ENCODE measurements at regions not wholly inside any gene's neighbourhood (a gene's known extent, or its start where the extent isn't known, plus 50 kb on each side); places are given as distances from the start of the nearest gene placed in this dataset.

DNA sequence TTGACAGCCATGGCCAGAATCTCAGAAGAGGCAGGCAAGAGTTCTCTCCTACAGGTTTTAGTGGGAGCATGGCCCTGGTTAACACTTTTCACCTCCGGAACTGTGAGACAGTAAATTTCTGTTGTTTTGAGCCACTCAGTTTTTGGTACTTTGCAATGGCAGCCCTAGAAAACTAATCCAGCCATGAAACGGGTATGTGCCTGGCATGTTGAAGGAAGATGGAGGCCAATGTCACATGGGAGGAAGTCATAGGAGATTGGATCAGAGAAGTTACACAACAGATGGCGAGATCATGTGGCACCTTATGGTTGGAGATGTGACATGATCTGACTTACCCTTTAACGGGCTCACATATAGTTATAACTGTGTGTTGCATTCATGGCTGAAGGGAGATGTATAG, 63.2 kb upstream of the EED start:
- TF ChIP-seq POLR2AphosphoS5 (IDR thresholded peaks at IDR 0.05; ENCODE audit: low read depth, low read length) (no peak), TAF1 (IDR thresholded peaks at IDR 0.05; ENCODE audit: low read depth, low read length) (no peak), PAX5 (IDR thresholded peaks at IDR 0.05; ENCODE audit: insufficient read depth, low read length, severe bottlenecking) (no peak), POLR2A (IDR thresholded peaks at IDR 0.05; ENCODE audit: low read depth, low read length) (no peak), POU2F2 (IDR thresholded peaks at IDR 0.05; ENCODE audit: low read depth, low read length) (no peak), SPI1 (IDR thresholded peaks at IDR 0.05; ENCODE audit: low read depth, low read length) (no peak)

DNA sequence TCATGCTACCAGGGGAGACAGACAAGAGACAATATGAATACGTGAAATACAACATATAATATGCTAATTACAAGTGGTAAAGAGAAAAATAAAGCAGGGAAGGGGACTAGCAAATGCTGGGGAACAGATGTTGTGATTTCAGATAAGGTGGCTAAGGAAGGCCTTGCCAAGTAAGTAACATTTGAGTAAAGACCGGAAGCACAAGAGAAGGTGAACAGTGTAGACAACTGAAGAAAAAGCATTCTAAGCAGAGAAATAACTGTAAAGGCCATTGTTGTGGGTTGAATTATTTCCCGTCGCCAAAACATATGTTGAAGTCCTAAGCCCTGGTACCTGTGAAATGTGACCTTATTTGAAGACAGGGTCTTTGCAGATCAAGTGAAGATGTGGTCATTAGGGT, 63.7 kb upstream of the EED start:
- TF ChIP-seq POU2F2 (IDR thresholded peaks at IDR 0.05; ENCODE audit: low read depth, low read length) (no peak), TAF1 (IDR thresholded peaks at IDR 0.05; ENCODE audit: low read depth, low read length) (no peak), PAX5 (IDR thresholded peaks at IDR 0.05; ENCODE audit: insufficient read depth, low read length, severe bottlenecking) (no peak), SPI1 (IDR thresholded peaks at IDR 0.05; ENCODE audit: low read depth, low read length) (no peak), POLR2A (IDR thresholded peaks at IDR 0.05; ENCODE audit: low read depth, low read length) (no peak), POLR2AphosphoS5 (IDR thresholded peaks at IDR 0.05; ENCODE audit: low read depth, low read length) (no peak)
- DNase-seq (ENCODE audit: insufficient read length, low spot score) (no peak), FAIRE-seq (no peak)

More for the DNA sequence above, 63.2 kb upstream of the EED start:
- FAIRE-seq: no peak
- no peak for DNase-seq (ENCODE audit: insufficient read length, low spot score)

DNA sequence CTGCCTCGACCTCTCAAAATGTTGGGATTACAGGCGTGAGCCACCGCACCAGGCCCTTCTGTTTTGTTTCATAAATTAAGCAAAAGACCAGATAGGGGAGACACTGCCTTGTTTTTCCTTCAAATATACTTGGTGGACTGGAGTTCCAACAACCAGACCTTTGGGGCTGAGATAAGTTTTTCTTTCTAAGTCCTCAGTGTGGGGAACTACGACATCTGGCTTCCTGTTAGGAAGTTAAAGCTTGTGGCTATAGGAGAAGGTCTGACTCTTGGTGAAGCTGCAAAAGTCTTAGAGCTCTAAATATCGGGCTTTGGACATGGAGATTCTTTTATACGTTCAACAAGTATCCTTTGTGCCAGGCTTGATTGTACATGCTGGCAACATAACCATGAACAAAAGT, 64.1 kb upstream of the EED start:
- TF ChIP-seq PAX5 (IDR thresholded peaks at IDR 0.05; ENCODE audit: insufficient read depth, low read length, severe bottlenecking) (no peak), TAF1 (IDR thresholded peaks at IDR 0.05; ENCODE audit: low read depth, low read length) (no peak), SPI1 (IDR thresholded peaks at IDR 0.05; ENCODE audit: low read depth, low read length) (no peak), POLR2AphosphoS5 (IDR thresholded peaks at IDR 0.05; ENCODE audit: low read depth, low read length) (no peak), POLR2A (IDR thresholded peaks at IDR 0.05; ENCODE audit: low read depth, low read length) (no peak), POU2F2 (IDR thresholded peaks at IDR 0.05; ENCODE audit: low read depth, low read length) (no peak)
- no peak for FAIRE-seq
- no peak for DNase-seq (ENCODE audit: insufficient read length, low spot score)

DNA sequence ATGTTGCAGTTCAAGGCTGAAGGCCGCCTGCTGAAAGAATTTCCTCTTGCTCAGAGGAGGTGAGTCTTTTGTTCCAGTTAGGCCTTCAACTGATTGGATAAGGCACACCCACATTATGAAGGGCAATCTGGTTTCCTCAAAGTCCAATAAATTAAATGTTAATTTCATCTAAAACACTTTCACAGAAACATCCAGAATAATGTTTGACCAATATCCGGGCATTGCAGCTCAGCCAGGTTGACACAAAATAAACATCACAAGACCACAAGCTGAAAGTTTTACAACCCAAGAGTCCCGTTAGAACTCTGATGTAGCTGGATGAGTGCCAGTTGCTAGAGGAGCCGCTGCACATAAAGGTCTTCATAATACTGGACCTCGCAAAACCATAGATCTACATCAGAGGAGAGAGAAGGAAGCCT, 64.9 kb upstream of the EED start:
- DNase-seq (ENCODE audit: insufficient read length, low spot score): no peak
- TF ChIP-seq SPI1 (IDR thresholded peaks at IDR 0.05; ENCODE audit: low read depth, low read length) (no peak), POLR2AphosphoS5 (IDR thresholded peaks at IDR 0.05; ENCODE audit: low read depth, low read length) (no peak), POLR2A (IDR thresholded peaks at IDR 0.05; ENCODE audit: low read depth, low read length) (no peak), POU2F2 (IDR thresholded peaks at IDR 0.05; ENCODE audit: low read depth, low read length) (no peak), TAF1 (IDR thresholded peaks at IDR 0.05; ENCODE audit: low read depth, low read length) (no peak), PAX5 (IDR thresholded peaks at IDR 0.05; ENCODE audit: insufficient read depth, low read length, severe bottlenecking) (no peak)
- no peak for FAIRE-seq

DNA sequence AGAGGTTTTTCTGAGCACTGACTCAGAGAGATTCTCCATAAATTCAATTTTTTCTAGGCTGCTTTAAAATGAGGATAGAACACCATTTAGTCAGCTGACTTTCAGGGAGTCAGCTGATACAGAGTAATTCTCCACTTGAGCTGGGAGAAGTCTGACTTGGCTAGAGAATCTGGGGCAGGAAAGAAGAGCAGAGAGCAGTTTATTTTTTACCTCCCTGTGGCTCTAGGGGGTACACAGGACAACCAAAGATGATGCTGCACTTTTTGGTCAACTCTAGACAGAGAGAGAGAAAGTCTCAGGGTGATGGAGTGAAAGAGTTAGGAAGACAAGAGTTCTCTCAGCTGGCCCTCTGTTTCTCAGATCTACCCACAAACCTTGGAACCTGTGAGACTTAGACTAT, 67.3 kb upstream of the EED start:
- TF ChIP-seq POLR2A (IDR thresholded peaks at IDR 0.05; ENCODE audit: low read depth, low read length) (no peak), POLR2AphosphoS5 (IDR thresholded peaks at IDR 0.05; ENCODE audit: low read depth, low read length) (no peak), TAF1 (IDR thresholded peaks at IDR 0.05; ENCODE audit: low read depth, low read length) (no peak), POU2F2 (IDR thresholded peaks at IDR 0.05; ENCODE audit: low read depth, low read length) (no peak), PAX5 (IDR thresholded peaks at IDR 0.05; ENCODE audit: insufficient read depth, low read length, severe bottlenecking) (no peak), SPI1 (IDR thresholded peaks at IDR 0.05; ENCODE audit: low read depth, low read length) (no peak)
- DNase-seq (ENCODE audit: insufficient read length, low spot score) (no peak), FAIRE-seq (no peak)

DNA sequence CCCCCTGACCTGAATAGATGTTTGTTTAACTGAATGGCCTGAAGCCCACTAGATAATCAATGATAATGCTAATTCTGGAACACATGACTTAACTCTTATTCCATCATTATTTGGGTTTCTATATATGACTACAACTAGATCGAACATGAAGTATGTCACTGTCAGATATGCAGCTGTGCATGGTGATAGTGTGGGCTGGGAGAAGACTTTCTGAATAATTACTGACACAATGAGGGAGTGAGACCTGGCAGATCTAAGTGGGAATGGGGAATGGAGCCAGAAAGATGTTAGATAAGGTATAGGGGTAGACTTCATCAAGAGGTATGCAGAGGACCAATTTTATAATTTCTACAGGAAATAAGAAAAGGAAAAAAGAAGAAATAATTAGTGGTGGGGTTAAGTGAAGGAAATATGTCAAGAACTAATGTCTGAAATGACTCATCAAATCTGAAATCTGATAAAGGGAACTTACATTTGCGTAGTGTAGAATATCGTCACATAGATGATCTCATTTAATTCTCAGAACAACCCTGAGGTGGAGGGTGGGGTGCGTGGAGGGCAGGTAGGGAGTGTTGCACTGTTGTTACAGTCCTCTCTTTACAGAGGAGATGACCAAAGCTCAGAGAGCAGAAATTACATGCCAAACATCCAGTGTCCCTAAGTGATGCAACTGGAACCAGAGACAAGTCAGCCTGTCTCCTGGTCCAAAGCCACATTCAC, 68.2 kb upstream of the EED start:
- no peak for DNase-seq (ENCODE audit: insufficient read length, low spot score)
- no peak for FAIRE-seq
- no peak for TF ChIP-seq TAF1 (IDR thresholded peaks at IDR 0.05; ENCODE audit: low read depth, low read length)
- no peak for TF ChIP-seq PAX5 (IDR thresholded peaks at IDR 0.05; ENCODE audit: insufficient read depth, low read length, severe bottlenecking)
- TF ChIP-seq POLR2AphosphoS5 (IDR thresholded peaks at IDR 0.05; ENCODE audit: low read depth, low read length): no peak
- no peak for TF ChIP-seq SPI1 (IDR thresholded peaks at IDR 0.05; ENCODE audit: low read depth, low read length)
- TF ChIP-seq POU2F2 (IDR thresholded peaks at IDR 0.05; ENCODE audit: low read depth, low read length): no peak
- no peak for TF ChIP-seq POLR2A (IDR thresholded peaks at IDR 0.05; ENCODE audit: low read depth, low read length)

DNA sequence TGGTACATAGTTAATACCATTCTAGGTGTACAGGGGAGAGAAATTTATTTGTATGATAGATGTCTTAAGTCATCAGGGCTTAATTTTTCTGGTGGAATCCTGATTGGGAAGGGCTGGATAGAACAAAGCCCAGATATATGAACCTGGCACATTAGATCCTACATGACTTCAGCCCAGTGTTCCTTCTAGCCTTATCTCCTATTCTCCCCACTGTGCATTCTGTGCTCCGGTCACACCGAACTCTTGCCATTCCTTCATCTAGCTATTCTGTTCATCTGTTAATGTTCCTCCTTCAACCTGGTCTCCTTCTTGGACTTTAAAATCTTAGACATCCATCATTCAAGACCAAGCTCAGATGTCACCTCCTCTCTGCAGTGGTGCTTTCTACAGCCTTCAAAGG, 68.9 kb upstream of the EED start:
- no peak for TF ChIP-seq POLR2A (IDR thresholded peaks at IDR 0.05; ENCODE audit: low read depth, low read length)
- DNase-seq (ENCODE audit: insufficient read length, low spot score) (no peak), FAIRE-seq (no peak)

DNA sequence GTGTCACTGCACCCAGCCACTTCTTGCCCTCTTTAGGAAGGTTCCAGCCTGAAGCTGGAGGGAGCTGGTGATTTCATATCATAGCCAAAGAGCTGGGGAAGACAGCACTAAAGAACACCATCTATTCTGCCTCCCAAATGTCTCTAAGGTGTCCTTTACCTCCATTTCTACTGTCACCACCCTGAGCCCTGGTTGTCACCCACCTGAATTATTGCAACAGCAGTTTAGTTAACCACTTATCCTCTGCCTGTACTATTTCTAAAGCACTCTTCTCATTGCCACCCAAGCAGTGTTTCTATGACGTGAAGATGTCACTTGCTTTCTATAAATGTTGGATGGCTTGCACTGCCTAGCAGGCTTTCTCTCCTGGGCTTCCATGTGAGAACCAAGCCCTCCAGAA, 69.4 kb upstream of the EED start:
- TF ChIP-seq TAF1 (IDR thresholded peaks at IDR 0.05; ENCODE audit: low read depth, low read length) (no peak), PAX5 (IDR thresholded peaks at IDR 0.05; ENCODE audit: insufficient read depth, low read length, severe bottlenecking) (no peak), POLR2AphosphoS5 (IDR thresholded peaks at IDR 0.05; ENCODE audit: low read depth, low read length) (no peak), POU2F2 (IDR thresholded peaks at IDR 0.05; ENCODE audit: low read depth, low read length) (no peak), POLR2A (IDR thresholded peaks at IDR 0.05; ENCODE audit: low read depth, low read length) (no peak), SPI1 (IDR thresholded peaks at IDR 0.05; ENCODE audit: low read depth, low read length) (no peak)
- DNase-seq (ENCODE audit: insufficient read length, low spot score) (no peak), FAIRE-seq (no peak)

DNA sequence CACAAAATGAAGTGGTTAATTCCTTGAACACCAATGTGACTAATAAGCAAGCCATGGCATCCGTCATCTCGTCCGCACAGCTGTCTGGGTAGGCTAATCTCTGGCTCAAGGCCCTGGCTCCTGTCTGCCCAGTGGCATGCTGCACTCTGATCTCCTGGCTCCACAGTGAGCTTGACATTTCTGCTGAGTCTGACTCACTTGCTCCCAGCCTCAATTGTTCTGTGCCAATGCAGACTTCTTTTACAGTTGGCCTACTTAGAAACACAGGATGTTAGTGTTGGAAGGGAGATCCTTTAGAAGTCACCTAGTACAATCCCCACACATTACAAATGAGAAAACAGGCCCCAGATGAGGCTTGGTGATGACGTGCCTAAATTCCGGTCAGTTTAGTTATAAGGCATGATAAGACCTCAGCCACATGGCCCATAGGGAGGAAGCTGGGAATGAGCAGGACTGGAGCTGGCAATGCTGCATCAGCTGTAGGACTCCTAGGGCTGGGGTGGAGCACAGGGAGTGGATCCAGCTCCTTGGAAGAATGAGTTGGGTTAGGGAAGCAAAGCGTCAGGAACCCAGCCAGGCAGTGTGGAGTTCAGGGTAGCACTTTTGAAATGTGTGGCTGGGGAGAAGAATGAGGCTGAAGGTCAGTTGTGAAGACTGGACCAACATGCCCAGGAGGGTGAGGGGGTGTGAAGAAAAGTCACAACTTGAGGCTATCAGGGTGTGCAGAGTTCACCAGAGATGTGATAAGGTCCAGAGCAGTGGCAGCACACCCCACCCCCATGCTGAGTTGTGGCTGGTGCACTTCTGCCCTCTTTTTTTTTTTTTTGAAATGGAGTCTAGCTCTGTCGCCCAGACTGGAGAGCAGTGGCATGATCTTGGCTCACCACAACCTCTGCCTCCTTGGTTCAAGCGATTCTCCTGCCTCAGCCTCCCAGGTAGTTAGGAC, 70.2 kb upstream of the EED start:
- DNase-seq (ENCODE audit: insufficient read length, low spot score) (no peak), FAIRE-seq (no peak)
- no peak for TF ChIP-seq SPI1 (IDR thresholded peaks at IDR 0.05; ENCODE audit: low read depth, low read length)
- no peak for TF ChIP-seq POLR2AphosphoS5 (IDR thresholded peaks at IDR 0.05; ENCODE audit: low read depth, low read length)
- no peak for TF ChIP-seq TAF1 (IDR thresholded peaks at IDR 0.05; ENCODE audit: low read depth, low read length)
- no peak for TF ChIP-seq POU2F2 (IDR thresholded peaks at IDR 0.05; ENCODE audit: low read depth, low read length)
- no peak for TF ChIP-seq PAX5 (IDR thresholded peaks at IDR 0.05; ENCODE audit: insufficient read depth, low read length, severe bottlenecking)

Data from GM12891 (cell line).